HuH-7.5 (cell line): ENCODE measurements at regions not wholly inside any gene's neighbourhood (a gene's known extent, or its start where the extent isn't known, plus 50 kb on each side); places are given as distances from the start of the nearest gene placed in this dataset.
"Not testable (repeated sequence)": the region's sequence is repeated elsewhere in the genome, so short reads cannot be mapped to it uniquely, and the experiment has no call there.

ENCODE experiments used
- DNase-seq: peaks from one replicate; pipeline ENCODE4 v3.0.0; 2011; ENCODE audit warnings: low spot score

DNA sequence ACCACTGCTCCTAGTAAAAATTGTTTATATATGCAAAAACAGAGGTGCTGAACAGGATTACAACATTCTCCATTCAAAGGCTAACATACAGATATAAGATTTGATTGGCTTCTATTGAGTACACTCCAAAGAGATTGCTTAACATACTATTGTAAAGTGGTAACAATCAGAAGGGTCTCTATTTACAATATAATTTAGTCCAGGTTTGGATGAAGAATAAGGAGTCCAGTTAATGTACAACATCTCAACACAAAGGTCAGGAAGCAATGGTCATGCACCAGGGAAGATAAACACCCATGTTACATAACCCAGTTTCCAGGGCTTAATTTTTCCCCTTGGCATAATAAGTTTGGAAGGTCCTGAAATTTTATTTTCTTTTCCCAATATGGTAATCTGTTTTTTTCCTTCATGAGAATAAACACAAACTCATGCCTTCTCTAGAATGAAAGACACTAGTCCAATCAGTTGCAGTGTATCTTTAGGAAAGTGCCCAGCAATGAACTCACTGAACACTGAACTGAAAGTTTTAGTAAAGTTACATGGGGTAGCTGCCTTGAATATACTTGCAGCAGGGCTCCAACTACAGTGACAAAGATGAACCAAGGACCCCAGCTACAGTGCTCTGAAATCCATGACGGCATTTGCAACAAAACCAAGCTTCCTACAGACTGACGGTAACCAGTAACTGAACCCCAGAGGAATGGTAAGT lies 255.3 kb upstream of the GJE1 start:
- peak; percentile 7 for DNase-seq

DNA sequence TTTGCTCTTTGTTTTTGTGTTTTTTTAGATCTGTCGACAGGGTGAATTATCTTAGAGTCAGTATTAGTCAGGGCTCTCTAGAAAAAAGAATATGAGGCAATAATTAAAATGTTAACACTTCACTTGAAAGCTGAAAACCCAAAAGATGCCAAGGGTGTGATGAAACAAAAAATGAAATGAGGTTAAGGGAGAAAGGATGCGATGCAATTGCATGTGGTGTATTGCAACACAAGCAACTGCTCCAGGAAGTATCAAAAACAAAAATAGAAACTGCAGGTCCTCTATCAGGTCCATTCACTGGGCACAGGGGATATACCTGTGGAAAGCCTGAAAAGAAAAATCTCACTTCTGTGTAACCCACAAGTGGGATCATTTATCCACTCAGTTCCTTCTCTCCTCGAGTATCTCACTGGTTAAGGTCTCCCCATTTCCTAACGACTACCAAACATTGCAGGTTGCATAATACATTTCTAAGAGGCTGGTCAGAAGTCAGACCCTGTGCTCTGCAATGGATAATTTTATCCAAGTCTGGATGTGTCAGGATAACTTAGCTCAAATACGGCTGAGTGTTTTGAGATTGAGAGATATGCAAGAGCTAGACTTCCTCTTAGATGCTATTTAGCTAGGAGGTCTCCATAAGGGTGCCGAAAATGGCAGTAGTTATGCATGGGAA lies 257.7 kb upstream of the GJE1 start:
- no peak for DNase-seq

DNA sequence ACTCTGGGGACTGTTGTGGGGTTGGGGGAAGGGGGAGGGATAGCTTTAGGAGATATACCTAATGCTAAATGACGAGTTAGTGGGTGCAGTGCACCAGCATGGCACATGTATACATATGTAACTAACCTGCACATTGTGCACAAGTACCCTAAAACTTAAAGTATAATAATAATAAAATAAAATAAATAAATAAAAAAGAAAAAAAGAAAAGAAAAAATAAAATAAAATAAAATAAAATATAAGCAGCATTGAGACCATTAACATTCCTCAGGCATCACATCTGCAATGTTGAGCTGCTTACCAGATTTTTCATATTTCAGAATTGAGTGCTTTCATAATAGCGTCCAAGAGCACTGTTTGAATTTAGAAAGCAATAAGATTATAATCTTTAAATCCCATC lies 263.2 kb upstream of the GJE1 start:
- not testable (repeated sequence) for DNase-seq

DNA sequence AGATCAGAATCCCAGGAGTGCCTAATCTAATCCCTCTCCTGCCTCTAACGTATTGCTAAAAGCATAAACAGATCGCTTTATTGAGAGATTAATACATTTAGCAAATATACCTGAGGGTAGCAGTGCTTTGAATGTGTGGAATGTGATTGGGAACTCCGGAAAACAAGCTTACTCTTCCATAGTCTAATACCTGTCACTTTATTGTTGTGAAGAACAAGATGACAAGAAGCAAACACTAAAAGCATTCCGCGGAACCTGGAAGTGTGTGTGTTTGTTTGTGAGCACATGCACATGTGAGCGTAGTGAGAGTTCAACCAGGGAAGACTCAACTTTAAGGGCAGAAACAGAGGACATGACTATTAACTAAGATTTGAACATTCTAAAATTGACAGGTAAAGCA lies 265.0 kb upstream of the GJE1 start:
- no peak for DNase-seq

DNA sequence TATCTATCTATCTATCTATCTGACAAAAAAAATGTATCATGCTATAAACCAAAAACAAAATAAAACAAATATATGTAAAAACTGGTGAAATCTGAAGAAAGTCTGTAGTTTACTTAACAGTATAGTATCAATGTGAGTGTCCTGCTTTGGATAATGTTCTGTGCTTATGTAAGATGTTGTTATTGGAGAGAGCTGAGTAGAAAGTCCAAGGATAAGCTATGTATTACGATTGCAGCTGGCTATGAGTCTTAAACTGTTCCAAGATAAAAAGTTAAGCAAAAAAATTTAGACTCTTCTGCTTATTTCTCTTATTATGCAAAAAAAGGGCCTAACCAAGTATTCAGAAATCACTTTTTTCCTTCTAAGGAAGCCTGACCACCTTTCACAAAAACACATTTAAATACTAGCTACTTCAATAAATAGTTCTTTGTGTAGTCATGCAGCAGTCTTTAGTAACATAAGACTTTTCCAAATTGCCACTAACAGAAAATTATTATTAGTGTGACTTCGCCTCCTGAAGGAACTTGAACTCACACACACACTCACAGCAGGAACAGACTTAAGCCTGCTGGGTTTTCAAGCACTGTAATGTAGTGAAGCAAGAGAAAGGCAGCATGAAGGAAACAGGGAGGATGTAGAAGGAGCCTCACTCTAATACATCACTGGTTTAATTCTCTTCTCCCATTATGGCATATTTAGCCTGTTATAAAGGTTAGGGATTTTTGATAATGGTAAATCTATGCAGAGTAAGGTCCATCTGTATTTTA lies 265.8 kb upstream of the GJE1 start:
- no peak for DNase-seq

DNA sequence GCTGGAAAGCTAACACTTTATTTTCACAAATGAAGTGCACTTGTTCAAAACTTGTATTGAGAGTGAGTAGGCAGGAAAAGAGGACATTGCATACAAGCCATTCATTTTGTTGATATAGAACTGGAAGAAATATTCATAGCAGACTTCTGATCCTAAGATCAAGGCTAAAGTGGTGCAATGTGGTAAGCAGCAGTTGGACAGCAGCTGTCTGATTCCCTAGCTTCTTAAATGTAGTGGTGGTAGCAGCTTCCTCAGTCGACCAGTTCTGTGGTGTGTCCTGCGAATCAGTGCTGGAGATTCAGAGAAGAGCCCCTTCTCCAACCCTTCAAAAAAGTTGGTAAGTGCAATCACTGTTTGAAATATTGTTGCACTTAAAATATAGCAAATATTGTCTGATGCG lies 281.7 kb upstream of the GJE1 start:
- no peak for DNase-seq

DNA sequence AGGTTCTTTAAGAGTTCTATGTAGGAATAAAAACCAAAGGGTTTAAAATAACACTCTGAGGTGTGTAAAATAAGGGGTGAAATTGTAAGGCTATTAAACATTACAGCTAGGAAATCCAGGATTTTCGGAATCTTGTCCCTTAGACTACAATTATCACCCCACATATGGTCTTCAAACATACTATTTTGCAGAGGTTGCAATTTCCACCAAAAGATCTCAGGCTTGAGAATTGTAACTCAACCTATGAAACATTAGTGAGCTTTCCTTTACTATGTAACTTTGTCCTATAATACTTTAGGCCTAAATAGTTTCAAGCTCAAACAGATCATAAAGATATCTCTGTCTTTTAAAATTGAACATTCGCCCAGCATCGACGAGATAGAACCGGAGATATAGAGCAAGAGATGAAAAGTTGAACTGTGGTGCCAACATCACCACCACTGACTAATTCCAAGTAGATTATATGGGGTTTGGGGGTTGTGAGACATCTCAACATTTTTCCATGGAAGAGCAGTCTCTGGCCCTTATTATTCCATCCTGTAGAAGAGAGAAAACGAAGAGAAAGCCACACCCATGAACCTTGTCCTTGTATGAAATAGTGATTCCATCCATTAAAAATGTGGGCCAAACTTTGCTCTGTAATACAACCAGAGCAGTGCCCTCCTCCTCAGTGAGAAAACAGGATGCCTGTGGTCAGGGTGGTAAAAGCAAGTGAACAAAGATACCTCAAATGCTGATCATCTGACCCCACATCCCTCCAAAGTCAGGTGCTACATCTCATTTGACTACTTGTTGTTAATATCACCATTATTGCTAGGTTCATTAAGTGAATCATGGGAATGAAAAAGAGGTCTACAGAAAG lies 284.5 kb upstream of the GJE1 start:
- DNase-seq: no peak

DNA sequence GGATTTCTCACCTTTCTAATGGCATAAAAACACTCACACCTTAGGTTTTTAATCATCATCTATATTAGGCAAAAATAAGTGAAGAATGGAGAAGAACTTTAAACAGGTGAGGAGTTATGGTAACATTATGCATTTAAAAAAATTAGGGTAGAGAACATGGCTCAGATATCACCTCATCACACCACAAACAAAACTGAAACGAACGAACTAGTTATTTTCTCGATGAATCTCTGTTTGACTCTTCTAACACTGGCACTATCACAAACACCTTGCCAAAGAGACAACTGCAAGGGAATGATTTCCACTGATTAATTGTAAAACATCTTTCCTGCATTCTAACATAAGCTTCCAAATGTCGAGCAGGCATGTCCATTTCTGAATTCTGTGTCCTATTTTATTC lies 286.1 kb upstream of the GJE1 start:
- DNase-seq: no peak

DNA sequence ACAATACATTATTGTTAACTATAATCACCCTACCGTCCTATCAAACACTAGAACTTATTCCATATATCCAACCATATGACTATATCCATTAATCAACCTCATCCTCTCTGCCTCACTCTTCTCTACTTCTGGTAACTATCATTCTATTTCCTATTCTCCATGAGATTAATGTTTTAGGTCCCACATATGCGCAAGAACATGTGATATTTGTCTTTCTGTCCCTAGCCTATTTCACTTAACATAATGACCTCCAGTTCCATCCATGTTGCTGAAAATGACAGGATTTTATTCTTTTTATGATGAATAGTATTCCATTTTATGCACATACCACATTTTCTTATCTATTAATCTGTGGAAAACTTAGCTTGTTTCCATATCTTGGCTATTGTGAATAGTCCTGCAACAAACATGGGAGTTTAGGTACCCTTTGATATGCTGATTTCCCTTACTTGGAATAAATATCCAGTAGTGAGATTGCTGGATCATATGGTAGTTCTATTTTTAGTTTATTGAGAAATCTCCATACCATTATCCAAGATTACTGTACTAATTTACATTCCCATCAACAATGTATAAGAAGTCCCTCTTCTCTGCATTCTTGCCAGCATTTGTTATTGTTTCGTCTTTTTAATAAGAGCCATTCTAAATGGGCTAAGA lies 289.4 kb upstream of the GJE1 start:
- no peak for DNase-seq

DNA sequence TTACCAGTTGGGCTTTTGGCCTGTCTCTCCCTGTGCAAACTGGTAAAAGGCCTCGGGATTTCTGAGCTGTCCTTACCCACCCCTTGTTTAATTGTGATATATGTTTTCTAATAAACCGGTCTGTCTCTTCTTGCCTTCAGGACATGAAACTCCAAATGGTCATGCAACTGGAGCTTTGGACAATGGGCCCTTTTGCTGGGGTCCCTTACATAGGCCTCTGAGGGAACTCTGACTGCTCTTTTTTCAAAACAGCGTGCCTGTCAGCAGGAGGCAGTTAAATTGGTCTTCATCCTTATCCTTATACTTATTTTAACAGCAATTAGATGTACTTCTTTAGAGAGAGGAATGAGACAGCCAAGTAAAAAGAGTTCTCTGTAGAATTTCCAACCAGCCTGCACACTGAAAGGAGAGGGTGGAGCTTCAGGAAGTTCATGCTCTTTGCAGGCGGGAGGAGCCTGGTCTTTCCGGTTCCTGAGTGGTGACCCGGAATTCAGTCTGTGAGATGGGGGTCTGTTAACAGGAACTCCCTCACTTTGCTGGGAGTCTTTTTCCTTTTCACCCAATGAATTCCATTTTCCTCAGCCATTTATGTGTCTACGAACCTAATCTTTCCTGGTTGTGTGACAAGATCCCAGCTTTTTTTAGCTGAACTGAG lies 299.6 kb upstream of the GJE1 start:
- no peak for DNase-seq

DNA sequence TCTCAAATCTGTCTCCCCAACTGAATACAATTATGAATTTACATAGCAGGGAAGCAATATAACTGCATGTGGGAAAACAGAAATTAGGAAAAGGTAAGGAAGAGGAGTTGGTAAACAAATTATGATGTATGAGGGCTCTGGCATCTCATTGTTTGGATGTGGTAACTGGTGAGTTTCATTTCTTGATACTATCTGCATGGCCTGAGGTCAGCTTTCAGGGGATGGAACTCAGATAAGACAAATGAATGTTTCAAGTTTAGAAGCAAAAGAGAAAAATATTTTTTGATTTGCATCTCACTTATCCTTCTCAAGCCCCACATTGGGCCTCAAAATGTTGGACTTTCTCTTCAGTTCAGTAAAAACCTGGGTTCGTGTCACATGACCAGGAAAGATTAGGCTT lies 302.2 kb upstream of the GJE1 start:
- DNase-seq: no peak

DNA sequence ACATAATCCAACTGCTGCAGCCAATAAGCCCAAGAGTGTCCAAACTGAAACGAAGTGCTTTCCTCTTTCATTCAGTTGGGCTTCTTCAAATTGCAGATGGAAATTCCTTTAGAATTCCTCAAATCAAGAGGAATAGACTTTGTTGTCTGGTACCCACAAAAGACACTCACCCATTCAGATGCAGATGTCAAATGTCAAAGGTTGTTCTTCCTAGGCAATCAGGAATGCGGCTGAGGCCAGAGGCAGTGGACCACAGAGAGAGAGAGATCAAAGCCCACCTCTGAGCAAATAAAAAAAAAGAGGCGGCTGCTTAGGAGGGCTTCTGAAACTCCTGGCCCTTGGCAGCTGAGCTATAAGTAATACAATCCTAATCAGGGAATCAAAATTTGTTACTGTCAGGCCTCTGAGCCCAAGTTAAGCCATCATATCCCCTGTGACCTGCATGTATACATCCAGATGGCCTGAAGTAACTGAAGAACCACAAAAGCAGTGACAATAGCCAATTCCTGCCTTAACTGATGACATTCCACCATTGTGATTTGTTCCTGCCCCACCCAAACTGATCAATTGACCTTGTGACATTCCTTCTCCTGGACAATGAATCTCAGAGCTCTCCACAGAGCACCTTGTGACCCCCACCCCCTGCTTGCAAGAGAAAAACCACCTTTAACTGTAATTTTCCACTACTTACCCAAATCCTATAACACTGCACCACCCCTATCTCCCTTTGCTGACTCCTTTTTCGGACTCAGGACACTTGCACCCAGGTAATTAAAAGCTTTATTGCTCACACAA lies 303.0 kb upstream of the GJE1 start:
- DNase-seq: no peak

DNA sequence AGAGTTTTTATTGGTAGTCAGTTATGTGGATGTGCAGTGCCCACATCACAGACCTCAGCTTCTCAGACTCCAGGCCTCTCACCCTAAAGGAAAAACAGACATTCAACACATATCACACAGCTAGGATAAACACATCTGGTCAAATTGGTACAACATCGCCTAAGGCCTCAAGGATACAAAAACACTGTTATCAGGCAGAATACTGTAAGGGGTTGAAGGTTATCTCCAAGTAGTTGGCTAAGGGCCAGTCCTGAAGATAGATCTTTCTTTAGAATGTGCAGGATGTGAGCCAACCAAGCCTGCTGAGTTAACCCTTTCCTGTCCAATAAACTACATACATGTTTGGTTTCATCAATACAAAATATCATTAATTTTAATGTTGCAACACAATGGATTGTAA lies 308.4 kb upstream of the GJE1 start:
- DNase-seq: no peak

DNA sequence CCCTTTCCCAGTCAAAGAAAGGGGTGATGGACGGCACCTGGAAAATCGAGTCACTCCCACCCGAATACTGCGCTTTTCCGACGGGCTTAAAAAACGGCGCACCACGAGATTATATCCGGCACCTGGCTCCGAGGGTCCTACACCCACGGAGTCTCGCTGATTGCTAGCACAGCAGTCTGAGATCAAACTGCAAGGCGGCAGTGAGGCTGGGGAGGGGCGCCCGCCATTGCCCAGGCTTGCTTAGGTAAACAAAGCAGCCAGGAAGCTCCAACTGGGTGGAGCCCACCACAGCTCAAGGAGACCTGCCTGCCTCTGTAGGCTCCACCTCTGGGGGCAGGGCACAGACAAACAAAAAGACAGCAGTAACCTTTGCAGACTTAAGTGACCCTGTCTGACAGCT lies 317.7 kb upstream of the GJE1 start:
- DNase-seq: not testable (repeated sequence)

DNA sequence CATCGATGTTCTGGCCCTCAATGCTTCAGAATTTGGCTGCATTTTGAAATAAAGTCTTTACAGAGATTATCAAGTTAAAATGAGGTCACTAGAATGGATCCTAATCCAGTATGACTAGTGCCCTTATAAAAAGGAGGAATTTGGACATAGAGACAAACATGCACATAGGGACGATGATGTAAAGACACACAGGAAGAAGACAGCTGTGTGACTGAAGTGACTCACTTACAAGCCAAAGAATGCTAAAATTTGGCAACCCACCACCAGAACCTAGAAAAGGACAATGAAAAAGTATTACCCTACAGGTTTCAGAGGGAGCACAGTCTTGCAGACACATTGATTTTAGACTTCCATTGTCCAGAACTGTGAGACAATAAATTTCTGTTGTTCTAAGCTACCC lies 322.8 kb upstream of the GJE1 start:
- DNase-seq: no peak

DNA sequence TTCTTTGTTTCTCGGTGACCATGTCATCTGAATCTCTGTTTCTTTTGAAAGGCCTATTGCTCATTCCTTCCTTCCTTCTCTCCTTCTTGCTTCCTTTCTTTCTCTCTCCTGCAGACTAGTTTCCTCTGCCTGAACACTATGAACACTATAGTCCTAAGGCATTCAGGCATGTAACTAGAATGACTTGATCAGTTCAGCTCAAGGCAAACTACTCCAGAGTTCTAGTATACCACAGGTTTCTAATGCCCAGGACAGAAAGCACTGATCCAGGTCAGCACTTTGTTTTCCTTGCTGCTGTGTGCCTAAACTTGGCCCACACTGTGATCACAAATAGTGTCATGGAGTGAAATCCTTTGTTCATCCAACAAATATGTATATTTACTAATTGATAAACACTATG lies 324.1 kb upstream of the GJE1 start:
- DNase-seq: no peak

DNA sequence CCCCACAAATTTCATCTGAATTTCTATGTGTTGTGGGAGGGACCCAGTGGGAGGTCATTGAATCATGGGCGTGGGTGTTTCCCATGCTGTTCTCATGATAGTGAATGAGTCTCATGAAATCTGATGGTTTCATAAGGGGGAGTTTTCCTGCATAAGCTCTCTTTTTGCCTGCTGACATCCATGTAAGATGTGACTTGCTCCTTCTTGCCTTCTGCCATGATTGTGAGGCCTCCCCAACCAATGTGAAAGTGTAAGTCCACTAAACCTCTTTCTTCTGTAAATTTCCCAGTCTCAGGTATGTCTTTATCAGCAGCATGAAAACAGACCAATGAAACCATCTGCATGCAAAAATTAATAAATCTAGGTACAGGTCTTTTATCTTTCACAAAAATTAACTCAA lies 331.8 kb upstream of the GJE1 start:
- not testable (repeated sequence) for DNase-seq

DNA sequence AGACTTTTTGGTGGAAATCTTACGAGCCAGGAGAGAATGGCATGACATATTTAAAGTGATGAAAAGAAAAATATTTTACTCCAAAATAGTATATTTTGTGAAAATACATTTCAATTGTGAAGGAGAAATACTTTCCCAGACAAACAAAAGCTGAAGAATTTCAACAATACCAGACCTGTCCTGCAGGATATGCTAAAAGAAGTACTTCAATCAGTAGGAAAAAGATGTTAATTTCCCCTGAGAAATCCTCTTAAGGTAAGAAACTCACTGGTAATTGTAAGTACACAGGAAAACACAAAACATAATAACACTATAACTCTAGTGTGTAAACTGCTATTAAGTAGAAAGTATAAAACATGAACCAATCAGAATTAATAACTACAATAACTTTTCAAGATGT lies 341.8 kb upstream of the GJE1 start:
- no peak for DNase-seq

DNA sequence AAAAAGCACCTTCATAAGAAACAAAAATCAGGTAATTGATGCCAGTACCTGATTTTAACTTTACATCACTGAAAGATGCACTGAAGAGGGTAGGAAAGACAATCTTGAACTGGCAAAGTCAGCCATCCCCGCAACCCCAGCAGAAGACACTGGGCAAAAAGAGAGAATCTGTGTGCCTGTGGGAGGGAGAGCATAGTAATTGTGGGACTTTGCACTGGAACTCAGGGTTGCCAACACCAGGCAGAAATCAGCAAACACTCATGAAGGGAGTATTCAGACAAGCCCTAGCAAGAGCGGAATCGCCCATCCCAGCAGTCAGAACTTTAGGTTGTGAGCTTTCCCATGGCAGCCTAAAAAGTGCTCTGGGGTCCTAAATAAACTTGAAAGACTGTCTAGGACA lies 344.6 kb upstream of the GJE1 start:
- no peak for DNase-seq

DNA sequence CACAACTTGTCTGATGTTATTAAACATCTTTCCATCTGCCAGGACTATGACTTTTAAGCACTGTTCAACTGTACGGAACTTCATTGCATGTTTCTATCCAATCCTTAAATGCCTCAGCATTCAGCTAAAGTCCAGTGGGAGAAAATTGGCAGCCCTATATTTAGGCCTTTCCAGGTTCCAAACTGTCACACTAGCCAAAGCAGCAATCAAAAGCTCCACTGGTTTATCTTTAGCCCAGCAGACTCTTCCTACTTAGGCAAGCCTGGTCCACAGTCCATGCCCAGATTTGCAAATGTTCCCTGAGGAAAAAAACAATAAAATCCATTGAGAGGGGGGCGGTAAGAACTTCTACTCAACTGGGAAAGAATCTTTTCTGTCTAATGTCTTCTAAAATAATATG lies 349.1 kb upstream of the GJE1 start:
- no peak for DNase-seq

DNA sequence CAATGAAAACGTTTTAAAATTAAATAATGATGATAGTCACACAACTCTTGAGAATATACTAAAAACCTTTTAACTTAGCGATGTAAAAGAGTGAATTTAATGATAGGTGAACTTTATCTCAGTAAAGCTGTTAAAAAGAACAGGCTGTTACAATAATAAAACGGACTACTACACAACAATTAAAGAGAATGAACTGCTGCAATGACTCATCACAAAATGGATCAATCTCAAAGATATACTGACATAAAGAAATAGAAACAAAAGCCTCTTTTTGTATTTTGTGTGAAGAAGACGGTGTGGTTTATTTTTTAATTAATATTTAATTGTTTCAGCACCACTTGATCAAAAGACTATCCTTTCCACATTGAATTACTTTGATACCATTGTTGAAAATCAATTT lies 352.4 kb upstream of the GJE1 start:
- no peak for DNase-seq
